SK-MEL-5 (cell line): ENCODE measurements at regions not wholly inside any gene's neighbourhood (a gene's known extent, or its start where the extent isn't known, plus 50 kb on each side); places are given as distances from the start of the nearest gene placed in this dataset.

Experiments
- DNase-seq: peaks from one replicate; pipeline ENCODE4 v3.0.0-alpha.2; 2016; ENCODE audit warnings: low read depth, low spot score
- in situ Hi-C: cut with HindIII; loops from 2 replicates; pipeline ENCODE4 v1.10.0; 2016; ENCODE audit warnings: low sequenced_read_pairs, high pct_unique_total_duplicates, low pct_unique_long_range_greater_than_20kb

GRCh38 chr20:48294942-48295341 lies 509.7 kb upstream of the SULF2 start:
- in situ Hi-C loops: no loop called here
- no peak for DNase-seq

GRCh38 chr20:48294196-48294595 lies 508.9 kb upstream of the SULF2 start:
- no peak for DNase-seq
- in situ Hi-C loops: no loop called here

GRCh38 chr20:48293671-48294070 lies 508.4 kb upstream of the SULF2 start:
- in situ Hi-C loops: no loop called here
- no peak for DNase-seq

GRCh38 chr20:48292806-48293205 lies 507.5 kb upstream of the SULF2 start:
- in situ Hi-C loops: no loop called here
- DNase-seq: no peak

- no peak for DNase-seq
- in situ Hi-C loops: no loop called here
These were observed 506.6 kb upstream of the SULF2 start for GRCh38 chr20:48291896-48292295.

- in situ Hi-C loops: no loop called here
- DNase-seq: no peak
These were observed 503.7 kb upstream of the SULF2 start for GRCh38 chr20:48288930-48289507.

- no peak for DNase-seq
- in situ Hi-C loops: no loop called here
These were observed 502.4 kb upstream of the SULF2 start for GRCh38 chr20:48287552-48288170.

- no peak for DNase-seq
- in situ Hi-C loops: no loop called here
These were observed 501.8 kb upstream of the SULF2 start for GRCh38 chr20:48287021-48287494.

- no peak for DNase-seq
- in situ Hi-C loops: no loop called here
These were observed 501.3 kb upstream of the SULF2 start for GRCh38 chr20:48286601-48287000.

GRCh38 chr20:48285656-48286055 lies 500.4 kb upstream of the SULF2 start:
- in situ Hi-C loops: no loop called here

GRCh38 chr20:48284837-48285236 lies 499.6 kb upstream of the SULF2 start:
- in situ Hi-C loops: no loop called here
- DNase-seq: no peak

More at GRCh38 chr20:48285656-48286055, 500.4 kb upstream of the SULF2 start:
- no peak for DNase-seq

- in situ Hi-C loops: no loop called here
- DNase-seq: no peak
These were observed 499.0 kb upstream of the SULF2 start for GRCh38 chr20:48284315-48284714.

- DNase-seq: peak; percentile 60
- in situ Hi-C loops: no loop called here
These were observed 498.3 kb upstream of the SULF2 start for GRCh38 chr20:48283470-48284110.

GRCh38 chr20:48282591-48283228 lies 497.4 kb upstream of the SULF2 start:
- in situ Hi-C loops: no loop called here
- DNase-seq: peak; percentile 46

GRCh38 chr20:48281501-48281900 lies 496.2 kb upstream of the SULF2 start:
- in situ Hi-C loops: no loop called here
- no peak for DNase-seq

GRCh38 chr20:48278961-48279481 lies 493.7 kb upstream of the SULF2 start:
- in situ Hi-C loops: no loop called here

GRCh38 chr20:48277266-48277665 lies 492.0 kb upstream of the SULF2 start:
- no peak for DNase-seq
- in situ Hi-C loops: no loop called here

More at GRCh38 chr20:48278961-48279481, 493.7 kb upstream of the SULF2 start:
- DNase-seq: no peak

- in situ Hi-C loops: no loop called here
- DNase-seq: no peak
These were observed 490.7 kb upstream of the SULF2 start for GRCh38 chr20:48276021-48276342.
